DMS53 treated with DMSO at 0.1 percent for 48 hours (cell line): ENCODE measurements at regions not wholly inside any gene's neighbourhood (a gene's known extent, or its start where the extent isn't known, plus 50 kb on each side); places are given as distances from the start of the nearest gene placed in this dataset.

Source experiments
- DNase-seq: peaks from one replicate; lab custom pipeline; 2025; ENCODE audit not compliant: unreplicated experiment; lab: John Stamatoyannopoulos, UW

DNA sequence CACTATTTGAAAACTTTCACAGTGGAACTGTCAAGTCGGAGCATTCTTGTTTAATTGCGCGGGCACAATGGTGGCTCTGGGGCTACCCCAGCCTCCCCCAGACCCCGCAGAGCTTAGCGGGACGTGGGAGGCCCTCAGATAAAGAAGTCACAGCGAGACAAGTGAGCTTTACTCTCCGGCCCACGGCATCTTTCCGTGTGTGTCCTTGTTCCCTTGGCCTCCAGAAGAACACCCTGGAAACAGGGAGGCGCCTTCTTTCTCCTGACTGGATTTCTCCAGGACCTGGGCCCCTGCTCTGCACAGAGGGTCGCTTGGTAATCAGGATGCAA, 382.8 kb downstream of the RRAGC start:
- DNase-seq = no peak

DNA sequence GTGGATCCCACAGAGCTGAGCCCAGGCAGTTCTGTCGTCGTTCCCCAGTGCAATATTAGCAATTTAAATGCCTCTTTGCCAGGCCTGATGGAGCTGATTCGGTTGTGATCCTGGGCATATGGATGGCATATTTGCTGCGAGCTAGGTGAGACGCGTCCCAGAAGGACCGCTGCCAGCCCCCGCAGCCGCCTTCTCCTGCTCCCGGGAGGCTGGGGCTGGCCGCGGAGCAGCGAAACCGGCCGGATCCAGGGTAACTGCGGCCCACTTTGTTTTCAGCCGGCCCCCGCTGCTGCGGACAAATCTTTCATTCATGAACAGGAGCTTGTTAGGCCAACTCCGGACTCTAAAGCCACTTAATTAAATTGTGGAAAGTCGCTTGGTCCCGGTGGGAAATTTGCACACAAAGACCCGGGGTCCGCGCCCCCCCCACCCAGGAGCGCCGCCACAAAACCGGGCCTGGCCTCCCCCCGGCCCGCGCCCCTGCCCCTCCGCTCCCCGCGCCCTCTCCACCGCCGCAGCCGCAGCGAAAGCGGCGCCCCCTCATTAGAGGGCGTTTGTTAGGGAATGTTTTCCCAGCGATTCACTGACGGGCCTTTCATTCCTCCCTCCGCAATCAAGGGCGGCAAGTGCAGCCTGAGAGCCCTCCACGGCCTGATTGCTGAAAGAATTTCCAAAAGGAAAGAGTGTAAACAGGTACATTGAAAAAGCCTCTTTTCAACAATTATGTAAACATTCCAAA, 383.3 kb downstream of the RRAGC start:
- DNase-seq = no peak

DNA sequence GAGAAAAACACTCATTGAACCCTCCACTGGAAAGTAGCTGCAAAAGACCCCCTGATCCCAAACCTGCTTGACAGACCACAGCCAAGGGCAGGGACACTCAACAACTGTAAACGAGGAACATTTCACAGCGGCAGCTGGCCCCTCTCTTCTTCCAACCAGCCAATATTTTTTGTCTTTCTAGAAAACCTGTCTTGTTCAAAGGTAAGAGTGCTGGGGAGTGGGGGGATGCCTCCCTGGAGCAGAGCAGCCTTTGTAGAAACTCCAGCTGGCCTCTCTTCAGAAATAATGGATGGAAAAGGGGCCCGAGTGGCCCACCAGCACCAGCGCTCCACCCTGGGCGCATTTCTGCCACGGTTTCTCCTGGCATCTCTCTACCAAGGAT, 384.0 kb downstream of the RRAGC start:
- DNase-seq = no peak

DNA sequence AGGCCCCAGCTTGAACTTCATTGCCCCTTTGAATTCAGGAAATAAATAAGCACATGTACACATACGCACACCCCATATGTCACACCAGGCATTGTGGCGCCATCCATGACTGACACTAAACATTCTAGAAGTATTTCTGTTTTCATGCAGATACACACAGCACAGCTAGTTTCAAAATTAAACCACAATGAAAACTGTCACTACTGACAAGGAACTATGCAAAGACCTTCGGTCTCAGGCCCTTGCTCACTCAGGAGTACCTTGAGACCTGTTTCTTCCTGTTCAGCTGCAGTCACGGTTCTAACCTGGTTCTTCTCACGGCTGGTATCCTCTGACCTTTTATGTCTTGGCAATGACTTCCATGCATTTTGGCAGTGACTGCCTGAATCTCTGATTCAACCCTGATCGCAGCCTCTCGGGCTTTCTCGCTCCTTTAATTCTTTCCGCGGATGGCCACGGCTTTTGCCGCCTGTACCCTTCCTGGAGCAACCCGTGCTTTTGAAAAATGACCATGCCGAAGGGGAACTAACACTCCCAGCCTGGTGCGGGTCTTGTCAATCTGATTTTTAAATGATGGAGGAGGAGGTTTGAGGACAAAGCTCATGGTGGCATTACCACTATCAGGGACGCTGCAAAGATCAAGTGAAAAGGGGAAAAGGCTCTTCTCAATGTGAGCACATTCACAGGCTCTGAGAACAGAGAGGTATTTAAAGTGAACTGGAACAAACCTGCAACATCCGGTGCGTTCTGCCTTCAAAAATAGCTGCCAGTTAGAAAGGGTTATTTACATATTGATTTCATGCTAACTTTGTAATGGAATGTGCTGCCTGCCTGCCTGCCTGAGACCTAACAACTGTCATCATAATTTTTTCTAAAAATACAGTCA, 384.6 kb downstream of the RRAGC start:
- no peak for DNase-seq

DNA sequence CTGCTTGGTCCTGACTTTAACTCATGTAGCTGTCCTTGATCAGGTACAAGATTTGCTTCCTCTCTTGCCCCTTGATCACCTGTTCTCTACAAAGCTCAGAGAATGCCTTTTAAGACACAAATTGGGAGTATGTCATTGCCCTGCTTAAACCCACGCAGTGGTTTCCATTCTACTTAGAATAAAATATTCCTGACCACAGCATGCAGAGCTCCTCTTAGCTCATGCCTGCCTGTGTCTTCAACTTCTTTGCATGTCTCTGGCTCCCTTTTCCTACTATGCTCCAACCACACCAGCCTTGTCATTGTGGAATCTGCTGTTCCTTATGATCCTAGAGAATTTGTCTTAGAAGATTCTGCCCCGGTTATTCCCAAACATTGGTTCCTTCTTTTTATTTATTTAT, 393.1 kb downstream of the RRAGC start:
- DNase-seq = no peak

DNA sequence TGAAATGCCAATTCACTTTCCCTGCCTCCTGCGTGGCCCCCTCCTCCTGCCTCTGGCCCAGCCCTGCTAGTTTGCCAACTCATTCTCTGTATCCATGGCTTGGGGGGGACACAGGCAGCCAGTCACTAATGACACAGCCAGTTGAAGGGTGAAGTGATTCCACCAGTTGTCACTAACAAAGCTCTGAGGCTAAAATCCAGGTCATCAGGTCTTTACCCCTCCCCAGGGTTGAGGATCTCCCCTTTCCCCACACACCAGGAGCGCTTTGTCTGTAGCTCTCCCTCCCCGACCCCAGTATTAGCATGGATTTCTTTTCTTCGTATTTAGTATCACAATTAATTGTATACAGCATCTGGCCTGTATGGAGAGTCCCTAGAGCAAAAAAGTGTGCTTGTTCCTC, 394.1 kb downstream of the RRAGC start:
- DNase-seq = no peak

DNA sequence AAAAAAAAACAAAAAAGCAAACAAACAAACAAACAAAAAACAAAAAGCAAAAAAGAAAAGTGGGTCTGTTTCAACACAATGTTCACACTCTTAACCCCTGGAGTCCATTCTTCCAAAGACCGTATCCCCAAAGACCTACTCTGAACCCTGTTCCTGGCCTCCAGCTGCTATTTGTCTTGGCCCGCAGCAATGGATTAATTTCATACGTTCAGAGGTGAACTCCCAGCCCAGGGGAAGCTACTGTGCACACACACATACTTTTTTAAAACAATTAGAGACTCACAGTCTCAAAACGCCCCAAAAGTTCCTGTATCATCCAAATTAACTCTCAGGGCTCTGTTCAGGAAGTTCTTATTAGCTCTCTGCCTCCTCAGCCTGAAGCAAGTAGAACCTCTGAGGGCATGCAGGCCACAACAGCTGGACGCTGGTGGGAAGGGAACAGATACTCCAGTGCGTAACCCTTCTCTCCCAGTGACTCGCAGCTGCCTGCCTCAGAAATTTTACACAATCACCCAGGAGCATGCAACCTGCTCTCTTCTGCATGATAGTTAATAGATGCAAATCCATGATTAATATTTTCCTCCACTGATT, 395.4 kb downstream of the RRAGC start:
- no peak for DNase-seq

DNA sequence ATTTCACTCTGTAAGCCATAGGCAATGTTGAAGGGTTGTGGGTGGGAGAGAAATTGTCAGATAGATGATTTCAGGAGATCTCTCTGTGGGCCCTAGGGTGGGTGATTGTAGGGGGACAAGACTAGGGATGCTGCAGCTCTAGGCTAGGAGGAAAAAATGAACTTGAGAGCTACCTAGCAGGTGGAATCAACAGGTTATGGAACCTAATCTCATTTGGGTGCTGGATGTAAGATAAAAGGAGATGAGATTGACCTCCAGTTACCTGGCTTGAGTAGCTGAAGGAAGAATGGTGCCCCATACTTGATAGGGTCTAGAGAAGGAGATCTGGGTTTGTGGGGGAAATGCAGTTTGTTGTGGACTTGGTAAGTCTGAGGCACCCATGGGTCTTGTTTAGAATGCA, 396.5 kb downstream of the RRAGC start:
- no peak for DNase-seq

DNA sequence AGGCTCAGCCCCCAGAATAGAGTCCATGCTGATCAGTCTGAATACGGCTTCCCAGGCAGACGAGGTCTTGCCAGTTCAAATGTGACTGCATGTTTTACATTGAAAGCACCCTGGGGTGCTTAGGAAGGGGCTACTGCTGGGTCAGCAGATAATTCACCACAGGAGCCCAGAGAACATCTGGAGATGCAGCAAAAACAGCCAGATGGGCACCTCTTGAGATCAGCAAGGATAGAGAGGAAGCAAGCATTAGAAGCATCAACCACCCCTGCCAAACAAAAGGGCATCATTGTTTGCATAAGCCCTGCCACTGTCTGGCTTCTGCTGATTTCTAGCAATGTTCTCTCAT, 403.1 kb downstream of the RRAGC start:
- no peak for DNase-seq

DNA sequence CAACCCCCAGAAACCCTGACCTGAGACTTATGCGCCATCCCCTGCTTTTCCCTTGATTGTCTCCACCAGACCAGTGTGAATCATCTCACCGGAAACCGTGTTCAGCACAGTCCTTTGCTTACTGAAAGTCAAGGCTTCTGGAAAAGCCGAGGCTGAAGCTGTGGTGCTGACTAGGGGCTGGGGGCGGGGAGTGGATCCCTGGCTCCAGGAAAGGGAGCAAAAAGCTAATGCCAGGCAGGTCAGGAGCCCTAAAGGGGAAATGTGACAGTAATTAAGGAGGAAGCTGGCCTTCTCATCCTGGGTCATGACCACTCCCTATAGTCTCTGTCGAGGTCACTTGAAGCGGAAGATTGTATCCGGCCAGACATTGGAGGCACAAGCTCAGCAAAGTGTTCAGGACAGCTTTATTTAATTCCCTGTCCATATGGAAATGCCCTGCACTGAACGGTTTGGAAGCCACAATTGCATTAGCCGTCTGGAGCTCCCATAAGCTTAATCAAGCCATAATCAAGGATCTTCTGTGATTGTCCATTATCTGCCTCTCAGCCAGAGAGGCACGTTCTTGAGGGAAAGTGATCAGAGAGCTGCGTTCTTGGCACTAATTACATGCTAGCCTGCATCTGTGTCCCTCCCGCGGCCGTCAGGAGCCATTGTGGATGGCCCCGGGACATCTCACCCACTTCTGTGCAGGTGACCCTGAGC, 403.6 kb downstream of the RRAGC start:
- DNase-seq = no peak

DNA sequence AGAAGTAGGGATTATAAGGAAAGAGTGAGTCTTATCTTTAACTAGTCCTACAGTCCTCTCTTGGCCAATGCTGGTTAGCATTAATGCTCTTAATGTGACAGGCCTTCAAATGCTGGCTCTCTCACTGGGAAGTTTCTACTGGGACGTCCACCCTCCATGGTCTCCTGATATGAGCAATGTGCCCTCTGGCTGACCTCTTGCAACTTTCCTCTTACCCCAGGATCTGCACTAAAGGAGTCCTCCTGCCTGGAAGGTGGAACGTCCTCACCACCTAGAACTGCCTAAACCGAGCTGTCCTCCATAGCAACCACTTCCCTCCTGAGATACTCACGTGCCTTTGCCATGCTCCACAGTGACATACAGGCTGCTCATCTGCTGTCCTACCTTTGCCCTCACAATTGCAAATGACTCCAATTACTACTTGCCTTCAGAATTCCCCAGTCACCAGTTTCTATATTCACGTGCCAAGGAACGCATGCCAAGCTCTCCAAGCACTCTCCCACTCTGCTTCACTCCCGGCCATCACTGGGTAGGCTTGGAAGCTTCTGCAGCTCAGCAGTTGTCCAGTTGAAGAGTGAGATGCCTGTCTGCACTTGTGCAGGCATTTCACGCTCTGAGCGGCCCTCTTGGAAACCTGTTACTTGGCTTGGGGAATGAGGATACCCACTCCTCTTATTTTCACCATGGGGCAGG, 404.7 kb downstream of the RRAGC start:
- DNase-seq = no peak

DNA sequence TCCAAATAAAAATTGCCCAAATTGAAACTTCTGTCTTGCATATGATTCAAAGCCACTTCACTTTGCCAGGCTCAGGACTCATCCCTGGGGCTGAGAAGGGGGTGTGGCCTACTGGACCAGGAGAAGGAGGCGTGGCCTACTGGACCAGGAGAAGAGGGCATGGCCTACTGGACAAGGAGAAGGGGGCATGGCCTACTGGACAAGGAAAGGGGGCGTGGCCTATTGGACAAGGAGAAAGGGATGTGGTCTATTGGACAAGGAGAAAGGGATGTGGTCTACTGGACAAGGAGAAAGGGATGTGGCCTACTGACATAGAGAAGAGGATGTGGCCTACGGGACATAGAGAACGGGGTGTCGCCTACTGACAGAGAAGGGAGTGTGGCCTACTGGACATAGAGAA, 405.3 kb downstream of the RRAGC start:
- DNase-seq = no peak

DNA sequence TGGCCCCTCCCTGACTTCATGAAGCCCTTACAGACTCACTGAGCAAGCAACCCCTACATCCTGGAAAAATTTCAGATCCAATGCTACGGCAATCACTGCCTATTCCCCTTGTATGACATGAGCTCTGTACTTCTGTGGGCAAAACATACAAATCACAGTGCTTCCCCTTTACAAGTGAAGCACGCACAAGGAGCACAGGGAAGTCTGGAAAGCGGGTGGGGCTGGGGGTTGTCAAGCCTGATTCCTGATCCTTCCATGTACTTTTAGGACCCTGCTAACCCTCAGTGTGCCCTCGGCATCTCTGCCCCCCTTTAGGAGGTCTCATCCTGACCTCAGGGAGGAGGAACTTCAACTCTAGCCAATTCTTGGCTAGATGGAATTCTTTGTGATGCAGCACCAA, 405.7 kb upstream of the POU3F1 start:
- no peak for DNase-seq

DNA sequence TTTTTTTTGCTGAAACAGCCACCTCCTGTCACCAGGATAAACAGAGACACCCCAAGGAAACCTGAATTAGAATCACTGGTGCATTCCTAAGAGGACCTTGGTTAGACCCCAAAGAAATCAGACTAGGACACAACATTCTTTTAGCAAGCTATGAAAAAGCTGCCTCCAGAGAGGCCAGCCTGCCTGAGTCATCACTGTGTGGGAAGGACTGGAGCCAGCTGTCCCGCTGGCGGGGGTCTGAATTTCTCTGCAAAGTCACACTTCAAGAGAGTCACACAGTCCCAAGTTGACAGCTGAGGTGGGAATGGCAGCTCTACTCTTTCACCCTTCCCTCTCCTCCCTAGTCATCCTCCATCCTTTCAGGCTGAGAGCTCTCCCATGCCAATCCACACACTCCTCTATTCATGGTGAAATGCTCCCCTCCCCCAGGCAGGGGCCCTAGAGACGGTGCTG, 405.0 kb upstream of the POU3F1 start:
- DNase-seq = no peak

DNA sequence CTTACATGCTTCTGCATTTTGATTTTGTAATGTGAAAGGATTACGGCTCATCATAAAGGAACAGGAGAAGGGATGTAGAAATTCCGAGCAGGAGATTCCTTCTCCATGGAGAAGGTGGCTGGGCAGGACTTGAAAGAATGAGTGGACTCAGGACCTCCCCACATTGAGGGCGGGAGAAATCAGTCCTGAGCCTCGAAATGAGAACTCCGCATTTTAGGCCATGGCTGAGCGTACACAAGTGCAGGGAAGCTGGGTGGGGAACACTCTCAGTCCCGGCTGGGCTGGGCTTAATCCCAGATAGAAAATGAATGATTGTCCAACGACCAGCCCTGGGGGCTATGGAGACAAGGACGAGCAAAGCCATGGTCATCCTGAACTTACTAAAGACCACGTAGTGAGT, 402.3 kb upstream of the POU3F1 start:
- no peak for DNase-seq

DNA sequence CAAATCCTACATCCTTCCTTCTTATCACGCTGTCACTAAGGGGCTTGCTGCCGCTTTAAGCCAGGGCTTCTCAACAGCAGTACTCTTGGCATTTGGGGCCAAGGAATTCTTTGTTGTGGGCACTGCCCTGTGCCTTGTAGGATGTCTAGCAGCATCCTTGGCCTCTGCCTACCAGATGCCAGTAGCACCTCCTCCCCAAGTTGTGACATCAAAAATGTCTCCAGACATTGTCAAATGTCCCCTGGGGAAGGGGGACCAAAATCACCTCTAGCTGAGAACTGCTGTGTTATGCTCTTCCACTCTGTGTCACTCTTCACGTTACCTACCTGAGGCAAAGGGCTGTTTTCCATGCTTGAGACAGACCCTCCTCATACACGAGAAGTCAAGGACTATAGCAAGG, 400.3 kb upstream of the POU3F1 start:
- DNase-seq = no peak

DNA sequence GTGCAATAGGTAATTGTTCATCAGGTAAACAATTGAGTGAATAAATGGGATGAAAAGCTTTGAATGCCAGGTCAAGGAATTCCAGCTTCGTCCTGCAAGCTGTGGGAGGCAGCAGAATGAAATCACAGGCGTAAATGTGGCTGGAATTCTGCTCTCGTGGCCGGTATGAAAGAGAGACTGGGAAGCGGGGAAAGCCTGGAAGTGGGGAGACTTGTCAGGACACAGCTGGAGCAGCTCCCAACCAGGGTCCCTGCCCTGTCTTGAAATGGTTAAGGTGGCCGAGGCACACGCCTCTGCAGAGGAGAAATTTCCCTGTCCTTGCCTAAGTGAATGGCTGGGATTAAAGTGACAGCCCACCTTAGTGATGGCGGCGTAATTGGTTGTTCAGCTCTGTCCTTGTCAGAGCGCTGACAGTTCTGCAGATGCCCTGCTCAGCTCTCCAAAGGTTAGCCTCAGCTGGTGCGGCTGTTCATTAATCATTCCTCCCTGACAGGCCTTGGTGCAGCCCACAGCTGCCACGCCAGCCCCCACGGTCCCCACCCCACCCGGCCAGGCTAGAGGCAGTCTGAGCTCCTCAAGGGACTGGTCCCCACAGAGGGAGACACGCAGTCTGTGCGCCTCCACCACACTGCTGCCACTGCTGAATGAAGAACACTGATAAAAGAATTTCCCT, 398.3 kb upstream of the POU3F1 start:
- DNase-seq = no peak

DNA sequence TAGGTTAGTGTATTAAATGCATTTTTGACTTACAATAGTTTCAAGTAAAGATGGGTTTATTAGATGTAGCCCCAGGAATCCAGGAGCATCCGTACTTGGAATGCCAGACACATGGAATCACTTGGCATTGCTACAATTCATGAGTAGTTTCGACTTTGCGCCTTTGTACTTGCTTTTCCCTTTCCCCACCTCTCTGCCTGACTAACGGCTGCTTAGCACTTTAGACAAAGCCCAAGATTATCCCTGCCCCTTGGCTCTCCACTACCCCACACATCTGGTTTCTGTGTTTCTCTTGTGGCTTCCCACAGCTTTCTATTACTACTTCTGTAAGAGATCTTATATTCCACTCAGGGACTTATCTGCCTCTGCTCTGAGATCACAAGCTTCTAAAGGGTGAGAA, 397.7 kb upstream of the POU3F1 start:
- no peak for DNase-seq

DNA sequence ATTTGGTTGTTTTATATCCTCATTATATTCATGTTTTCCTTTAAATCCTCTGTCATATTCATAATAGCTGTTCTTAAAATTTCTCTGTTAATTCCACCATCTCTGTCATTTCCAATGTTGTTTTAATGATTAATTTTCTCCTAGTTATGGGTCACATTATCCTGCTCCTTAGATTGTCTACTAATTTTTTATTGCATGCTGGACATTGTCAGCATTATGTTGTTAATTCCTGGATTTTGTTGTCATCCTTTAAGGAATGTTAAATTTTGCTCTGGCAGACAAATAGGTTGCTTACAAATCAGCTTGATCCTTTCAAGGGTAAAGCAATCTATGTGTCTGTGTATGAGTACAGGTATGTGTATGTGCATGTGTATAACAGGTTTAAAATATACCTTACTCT, 393.8 kb upstream of the POU3F1 start:
- no peak for DNase-seq

DNA sequence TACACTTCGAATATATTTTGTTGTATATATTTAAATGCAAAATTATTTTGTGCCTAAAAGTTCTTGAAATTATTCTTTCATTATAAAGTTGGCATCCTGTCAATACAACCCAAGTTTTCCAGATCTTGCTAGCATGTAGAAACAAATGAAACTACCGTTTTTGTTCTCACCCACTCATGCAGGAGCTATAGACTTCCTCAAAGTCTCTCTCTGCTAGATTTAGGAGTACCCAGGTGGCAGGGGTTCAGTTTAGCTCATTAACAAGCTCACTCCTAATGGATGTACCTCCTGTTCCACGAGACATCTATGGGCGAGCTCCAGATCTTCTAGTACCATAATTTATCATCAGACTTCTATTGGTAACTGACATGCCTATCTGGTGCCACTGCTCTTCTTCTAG, 390.2 kb upstream of the POU3F1 start:
- DNase-seq = no peak

DNA sequence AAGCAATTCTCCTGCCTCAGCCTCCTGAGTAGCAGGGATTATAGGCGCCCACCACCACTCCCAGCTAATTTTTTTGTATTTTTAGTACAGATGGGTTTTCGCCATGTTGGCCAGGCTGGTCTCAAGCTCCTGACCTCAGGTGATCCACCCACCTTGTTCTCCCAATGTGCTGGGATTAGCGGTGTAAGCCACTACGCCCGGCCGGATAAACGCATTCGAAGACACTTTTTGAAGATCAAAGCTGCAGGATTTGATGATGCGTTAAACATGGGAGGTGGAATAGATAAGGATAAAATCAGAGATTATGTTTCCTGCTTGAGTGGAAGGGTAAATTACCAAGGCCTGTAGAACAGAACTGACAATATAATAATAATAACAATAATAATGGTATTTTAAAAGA, 389.4 kb upstream of the POU3F1 start:
- no peak for DNase-seq
